ENCODE measurements at regions not wholly inside any gene's neighbourhood (a gene's known extent, or its start where the extent isn't known, plus 50 kb on each side); places are given as distances from the start of the nearest gene placed in this dataset.

DNA sequence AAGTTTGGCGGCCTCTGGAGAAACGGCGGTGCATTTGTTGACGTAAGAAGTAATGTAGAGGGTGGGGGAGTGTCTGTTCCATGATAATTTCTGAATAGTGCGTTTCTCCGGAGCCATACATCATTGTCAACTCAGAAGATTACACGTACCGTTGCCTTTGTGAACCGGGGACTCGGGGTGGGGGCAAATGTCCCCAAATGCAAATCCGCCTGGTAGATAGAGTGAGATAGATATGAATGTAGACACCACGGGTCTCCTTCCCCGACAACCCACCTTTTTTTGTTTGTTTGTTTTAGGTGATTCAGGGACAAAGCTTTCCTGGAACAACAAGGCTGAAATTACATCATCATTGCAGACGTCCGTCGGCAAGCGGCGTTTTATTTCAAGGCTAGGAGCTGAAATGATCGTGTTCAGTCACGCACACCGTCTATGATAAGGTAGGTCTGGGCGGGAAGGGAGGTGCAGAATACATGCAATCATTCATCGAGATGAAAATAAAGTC, 96.0 kb upstream of the PPP2R3B start:
- H2BK120ac ChIP-seq (ENCODE audit: low read depth, low read length, poor library complexity, severe bottlenecking) = no peak overlapping the region
- no peaks in the 10 kb centered on the region; a peak in 1 of 5 replicates for H3K9me3 Mint-ChIP-seq
- H3K4me2 ChIP-seq (ENCODE audit: insufficient read depth, insufficient read length, low read length) = no peak overlapping the region

More for the DNA sequence above, 96.0 kb upstream of the PPP2R3B start:
- TF ChIP-seq, protein P1, sequence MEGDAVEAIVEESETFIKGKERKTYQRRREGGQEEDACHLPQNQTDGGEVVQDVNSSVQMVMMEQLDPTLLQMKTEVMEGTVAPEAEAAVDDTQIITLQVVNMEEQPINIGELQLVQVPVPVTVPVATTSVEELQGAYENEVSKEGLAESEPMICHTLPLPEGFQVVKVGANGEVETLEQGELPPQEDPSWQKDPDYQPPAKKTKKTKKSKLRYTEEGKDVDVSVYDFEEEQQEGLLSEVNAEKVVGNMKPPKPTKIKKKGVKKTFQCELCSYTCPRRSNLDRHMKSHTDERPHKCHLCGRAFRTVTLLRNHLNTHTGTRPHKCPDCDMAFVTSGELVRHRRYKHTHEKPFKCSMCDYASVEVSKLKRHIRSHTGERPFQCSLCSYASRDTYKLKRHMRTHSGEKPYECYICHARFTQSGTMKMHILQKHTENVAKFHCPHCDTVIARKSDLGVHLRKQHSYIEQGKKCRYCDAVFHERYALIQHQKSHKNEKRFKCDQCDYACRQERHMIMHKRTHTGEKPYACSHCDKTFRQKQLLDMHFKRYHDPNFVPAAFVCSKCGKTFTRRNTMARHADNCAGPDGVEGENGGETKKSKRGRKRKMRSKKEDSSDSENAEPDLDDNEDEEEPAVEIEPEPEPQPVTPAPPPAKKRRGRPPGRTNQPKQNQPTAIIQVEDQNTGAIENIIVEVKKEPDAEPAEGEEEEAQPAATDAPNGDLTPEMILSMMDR (conservative IDR thresholded peaks at IDR 0.05) = no peak
- no peaks in the 10 kb centered on the region for H3K4me1 ChIP-seq (ENCODE audit: insufficient read depth, low read length)
- H3K27me3 ChIP-seq (ENCODE audit: insufficient read depth, low read length) = no peaks in the 10 kb centered on the region
- H4K8ac ChIP-seq (replicated peaks; ENCODE audit: insufficient read length, low read depth, low read length) = no peak overlapping the region
- Mint-ChIP-seq H3K4me3 (no peak overlapping the region), H3K27ac (no peak overlapping the region; a peak in 1 of 7 replicates), H3K27me3 (ENCODE audit: low read depth) (peaks cover 2% of the 10 kb centered on the region; the same call in 1 of the 2 replicates), H3K4me1 (peaks cover 11 to 12% of the 10 kb centered on the region in 2 experiments), H3K36me3 (ENCODE audit: insufficient read depth in 1 of 3, low read depth in 3 of 3) (peaks cover 0 to 5% (median 0%) of the 10 kb centered on the region in 3 experiments; a peak in 2 of 7 replicates)
- no peak overlapping the region for H3K23ac ChIP-seq (ENCODE audit: insufficient read length, low read depth, low read length)
- no peak overlapping the region for H3K27ac ChIP-seq (ENCODE audit: insufficient read length, low read depth, low read length)
- no peak overlapping the region for H4K5ac ChIP-seq (ENCODE audit: insufficient read length, low read depth, low read length)
- no peak overlapping the region for H2BK20ac ChIP-seq (ENCODE audit: low read depth, low read length, poor library complexity, severe bottlenecking)
- H2BK12ac ChIP-seq (ENCODE audit: insufficient read length, low read depth, low read length) = no peak overlapping the region
- H3K9ac ChIP-seq (ENCODE audit: extremely low read depth, insufficient read length, low read length) = no peak overlapping the region
- no peaks in the 10 kb centered on the region for H3K23me2 ChIP-seq (ENCODE audit: insufficient read length, low read depth, low read length, poor library complexity, severe bottlenecking)
- DNase-seq = no peak
- no peak overlapping the region for H4K91ac ChIP-seq (ENCODE audit: insufficient read length, low read depth, low read length)
- H3T11ph ChIP-seq (ENCODE audit: low read length) = no peak overlapping the region
- H2BK5ac ChIP-seq (ENCODE audit: insufficient read length, low read length) = no peak overlapping the region
- no peaks in the 10 kb centered on the region for H3K79me1 ChIP-seq (ENCODE audit: insufficient read depth, low read depth, low read length, poor library complexity, severe bottlenecking)
- no peaks in the 10 kb centered on the region for H3K79me2 ChIP-seq (ENCODE audit: insufficient read depth, low read length)
- no peaks in the 10 kb centered on the region for H3K9me3 ChIP-seq (ENCODE audit: control insufficient read depth, low read depth, low read length)
- no peak overlapping the region for H3K18ac ChIP-seq (ENCODE audit: insufficient read length, low read depth, low read length)
- H3K14ac ChIP-seq (ENCODE audit: insufficient read depth, low read length) = no peak overlapping the region
- no peak overlapping the region for H2AFZ ChIP-seq (ENCODE audit: low read length)
- H2AK5ac ChIP-seq (ENCODE audit: insufficient read length, low read length) = no peak overlapping the region
- no peaks in the 10 kb centered on the region for H4K20me1 ChIP-seq (ENCODE audit: control insufficient read depth, insufficient read depth, insufficient read length)
- WGBS (ENCODE audit: extremely low coverage, insufficient read length, low lambda C conversion rate) = no CpG with 5 or more reads among the region's 23 CpGs
- no peak overlapping the region for H2BK15ac ChIP-seq (ENCODE audit: low read depth, low read length)
- H3K4ac ChIP-seq (ENCODE audit: low read depth, low read length) = no peak overlapping the region
- H3K56ac ChIP-seq (ENCODE audit: insufficient read length, low read depth, low read length) = no peak overlapping the region
